PC-3 (cell line): ENCODE measurements at regions not wholly inside any gene's neighbourhood (a gene's known extent, or its start where the extent isn't known, plus 50 kb on each side); places are given as distances from the start of the nearest gene placed in this dataset.

Source experiments
- ATAC-seq: fragments of 200-7000 bp; cut with Tn5 transposase; 2 replicates; pipeline ENCODE4 v1.9.1; 2020; ENCODE audit warnings: mild to moderate bottlenecking, moderate library complexity
- BruUV-seq: library from RNA; stranded (reverse); fragments of 400-500 nt; replicated peaks from 2 replicates; lab custom pipeline; 2021; lab: Mats Ljungman, UMichigan
- CTCF ChIA-PET: fragments of 300-600 bp; sonication (Branson Sonifier 250); formaldehyde crosslinking; loops from one replicate; lab custom pipeline; 2022; ENCODE audit warnings: antibody characterized with exemption; lab: Charles Lee
- POLR2A ChIA-PET: fragments of 300-600 bp; sonication (Branson Sonifier 250); formaldehyde crosslinking; loops from one replicate; lab custom pipeline; 2022; ENCODE audit warnings: antibody characterized with exemption; ENCODE audit not compliant: unreplicated experiment; lab: Charles Lee
- DNase-seq: peaks from one replicate; pipeline ENCODE4 v3.0.0-alpha.2; 2015
- H2AFZ ChIP-seq: fragments of 300-600 bp; sonication (generic); 2 replicates; pipeline ENCODE4 v1.6.0; 2016; ENCODE audit warnings: antibody characterized with exemption, low read length
- H3F3A ChIP-seq: fragments of 300-600 bp; sonication (generic); one replicate; pipeline ENCODE4 v1.6.0; 2017; ENCODE audit warnings: antibody characterized with exemption, low read length, control low read depth, mild to moderate bottlenecking; ENCODE audit not compliant: unreplicated experiment
- H3K27ac ChIP-seq: fragments of 300-600 bp; sonication (generic); 2 replicates; pipeline ENCODE4 v1.5.1; 2016; ENCODE audit warnings: mild to moderate bottlenecking, low read length
- H3K27me3 ChIP-seq: fragments of 300-600 bp; sonication (generic); 2 replicates; pipeline ENCODE4 v1.6.1; 2016; ENCODE audit warnings: low read length, mixed read lengths
- H3K36me3 ChIP-seq: fragments of 300-600 bp; sonication (generic); 2 replicates; pipeline ENCODE4 v1.6.1; 2016; ENCODE audit warnings: low read depth, mixed run types, low read length, mixed read lengths
- H3K4me1 ChIP-seq: fragments of 300-600 bp; sonication (generic); 2 replicates; pipeline ENCODE4 v1.5.1; 2016; ENCODE audit warnings: low read length; ENCODE audit not compliant: insufficient read depth
- H3K4me2 ChIP-seq: fragments of 300-600 bp; sonication (generic); 2 replicates; pipeline ENCODE4 v1.6.0; 2016; ENCODE audit warnings: low read length
- H3K4me3 ChIP-seq: fragments of 300-600 bp; sonication (generic); 2 replicates; pipeline ENCODE4 v1.5.1; 2016; ENCODE audit warnings: mild to moderate bottlenecking, low read length, mixed read lengths
- H3K79me2 ChIP-seq: fragments of 300-600 bp; sonication (generic); 2 replicates; pipeline ENCODE4 v1.6.1; 2017; ENCODE audit warnings: low read length, mixed read lengths
- H3K9ac ChIP-seq: fragments of 300-600 bp; sonication (generic); 2 replicates; pipeline ENCODE4 v1.6.0; 2016; ENCODE audit warnings: mild to moderate bottlenecking, low read length
- H3K9me2 ChIP-seq: fragments of 300-600 bp; sonication (generic); replicated peaks from 2 replicates; pipeline ENCODE4 v1.6.1; 2016; ENCODE audit warnings: mixed run types, low read length, mixed read lengths
- H3K9me3 ChIP-seq: fragments of 300-600 bp; sonication (generic); 2 replicates; pipeline ENCODE4 v1.6.1; 2016; ENCODE audit warnings: low read length, mixed read lengths
- H4K20me1 ChIP-seq: fragments of 300-600 bp; sonication (generic); 2 replicates; pipeline ENCODE4 v1.6.1; 2016; ENCODE audit warnings: low read length, mixed read lengths
- EZH2 ChIP-seq: fragments of 300-600 bp; sonication (generic); IDR thresholded peaks from one replicate; pipeline ENCODE4 v1.6.1; 2017; ENCODE audit warnings: antibody characterized with exemption, mild to moderate bottlenecking, low read length; ENCODE audit not compliant: unreplicated experiment
- EZH2phosphoT487 ChIP-seq: fragments of 300-600 bp; sonication (generic); IDR thresholded peaks from 2 replicates; pipeline ENCODE4 v1.6.1; 2018; ENCODE audit warnings: mild to moderate bottlenecking, antibody characterized with exemption, low read length, borderline replicate concordance
- intact Hi-C: fragments of 100-400 bp; cut with micrococcal nuclease; formaldehyde crosslinking; loops from 2 replicates; pipeline ENCODE4 v1.9.0; 2023
- TF ChIP-seq, protein P1 (sequence below): fragments of 300-600 bp; sonication (generic); conservative IDR thresholded peaks from 2 replicates; pipeline ENCODE4 v1.5.1; 2017; ENCODE audit warnings: antibody characterized with exemption, low read depth, mild to moderate bottlenecking, low read length

DNA sequence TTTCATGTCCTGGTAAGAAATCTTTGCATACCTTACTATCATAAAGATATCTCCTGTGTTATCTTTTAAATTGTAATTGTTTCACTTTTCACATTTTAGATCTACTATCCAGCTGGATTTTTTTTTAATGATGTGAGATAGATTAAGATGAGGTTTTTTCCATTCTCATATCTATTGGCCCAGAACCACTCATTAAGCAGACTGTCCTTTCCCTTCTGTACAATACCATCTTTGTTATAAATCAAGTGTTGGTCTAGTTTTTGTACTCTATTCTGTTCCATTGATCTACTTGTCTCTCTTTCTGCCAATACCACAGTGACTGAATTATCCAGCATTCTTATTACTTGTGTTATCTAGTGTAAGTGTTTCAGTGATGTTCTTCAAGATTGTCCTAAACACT lies 131.6 kb upstream of the TRIM2 start:
- TF ChIP-seq EZH2 (no peak), EZH2phosphoT487 (no peak)
- TF ChIP-seq, protein P1, sequence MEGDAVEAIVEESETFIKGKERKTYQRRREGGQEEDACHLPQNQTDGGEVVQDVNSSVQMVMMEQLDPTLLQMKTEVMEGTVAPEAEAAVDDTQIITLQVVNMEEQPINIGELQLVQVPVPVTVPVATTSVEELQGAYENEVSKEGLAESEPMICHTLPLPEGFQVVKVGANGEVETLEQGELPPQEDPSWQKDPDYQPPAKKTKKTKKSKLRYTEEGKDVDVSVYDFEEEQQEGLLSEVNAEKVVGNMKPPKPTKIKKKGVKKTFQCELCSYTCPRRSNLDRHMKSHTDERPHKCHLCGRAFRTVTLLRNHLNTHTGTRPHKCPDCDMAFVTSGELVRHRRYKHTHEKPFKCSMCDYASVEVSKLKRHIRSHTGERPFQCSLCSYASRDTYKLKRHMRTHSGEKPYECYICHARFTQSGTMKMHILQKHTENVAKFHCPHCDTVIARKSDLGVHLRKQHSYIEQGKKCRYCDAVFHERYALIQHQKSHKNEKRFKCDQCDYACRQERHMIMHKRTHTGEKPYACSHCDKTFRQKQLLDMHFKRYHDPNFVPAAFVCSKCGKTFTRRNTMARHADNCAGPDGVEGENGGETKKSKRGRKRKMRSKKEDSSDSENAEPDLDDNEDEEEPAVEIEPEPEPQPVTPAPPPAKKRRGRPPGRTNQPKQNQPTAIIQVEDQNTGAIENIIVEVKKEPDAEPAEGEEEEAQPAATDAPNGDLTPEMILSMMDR: no peak
- H4K20me1 ChIP-seq: no peaks in the 10 kb centered on the region
- no peak overlapping the region for H3K4me2 ChIP-seq
- ATAC-seq (no peak), DNase-seq (no peak)
- BruUV-seq: no TSS peak
- no peaks in the 10 kb centered on the region for H3F3A ChIP-seq
- H3K79me2 ChIP-seq: no peaks in the 10 kb centered on the region
- no peak overlapping the region for H2AFZ ChIP-seq
- H3K27ac ChIP-seq: no peak overlapping the region
- H3K9ac ChIP-seq: no peak overlapping the region
- ChIA-PET POLR2A (no interaction called here), CTCF (no interaction called here)
- intact Hi-C loops: no loop called here
- H3K9me3 ChIP-seq: no peaks in the 10 kb centered on the region
- H3K4me3 ChIP-seq: no peak overlapping the region
- H3K4me1 ChIP-seq: peaks cover 2% of the 10 kb centered on the region; the same call in 1 of the 2 replicates
- no peaks in the 10 kb centered on the region for H3K27me3 ChIP-seq
- H3K9me2 ChIP-seq: no peaks in the 10 kb centered on the region
- H3K36me3 ChIP-seq: no peaks in the 10 kb centered on the region

DNA sequence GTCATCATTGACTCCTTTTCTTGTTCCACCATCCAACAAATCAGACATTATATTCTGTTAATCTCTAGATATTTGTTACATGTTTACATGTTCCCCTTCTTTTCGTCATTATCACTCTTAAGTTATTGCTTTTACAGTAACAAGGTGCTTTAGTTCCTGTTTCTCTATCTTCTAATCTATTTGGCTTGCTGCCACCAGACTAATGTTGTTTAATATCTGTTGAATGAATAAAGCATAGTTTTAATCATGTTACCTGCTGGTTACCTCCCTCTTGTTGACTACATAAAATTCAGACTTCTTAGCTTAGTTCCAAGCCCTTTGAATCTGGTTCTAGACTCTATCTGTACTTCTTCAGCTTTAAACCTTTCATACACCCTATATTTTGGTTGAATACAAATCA lies 129.8 kb upstream of the TRIM2 start:
- CTCF ChIA-PET: no interaction called here
- TF ChIP-seq, protein P1: no peak
- TF ChIP-seq EZH2phosphoT487 (no peak), EZH2 (no peak)
- H2AFZ ChIP-seq: no peak overlapping the region
- no peaks in the 10 kb centered on the region for H4K20me1 ChIP-seq
- intact Hi-C loops: no loop called here
- H3K9me3 ChIP-seq: no peaks in the 10 kb centered on the region
- H3K27ac ChIP-seq: no peak overlapping the region
- H3K36me3 ChIP-seq: no peaks in the 10 kb centered on the region
- ATAC-seq (no peak), DNase-seq (no peak)
- no peaks in the 10 kb centered on the region for H3K79me2 ChIP-seq
- H3K9me2 ChIP-seq: no peaks in the 10 kb centered on the region
- no peaks in the 10 kb centered on the region for H3F3A ChIP-seq
- no TSS peak for BruUV-seq
- no peak overlapping the region for H3K4me2 ChIP-seq
- H3K9ac ChIP-seq: no peak overlapping the region
- no peaks in the 10 kb centered on the region for H3K4me1 ChIP-seq
- POLR2A ChIA-PET: no interaction called here
- no peak overlapping the region for H3K4me3 ChIP-seq
- no peaks in the 10 kb centered on the region for H3K27me3 ChIP-seq

GRCh38 chr4:153074936-153075630 lies 129.2 kb upstream of the TRIM2 start:
- Histone ChIP-seq H3K9me3 (no peaks in the 10 kb centered on the region), H3K4me3 (no peak overlapping the region), H3F3A (no peaks in the 10 kb centered on the region), H3K36me3 (no peaks in the 10 kb centered on the region), H2AFZ (no peak overlapping the region), H3K4me2 (no peak overlapping the region), H3K27ac (no peak overlapping the region), H3K79me2 (no peaks in the 10 kb centered on the region), H3K9me2 (no peaks in the 10 kb centered on the region), H3K4me1 (no peaks in the 10 kb centered on the region), H3K9ac (no peak overlapping the region), H3K27me3 (no peaks in the 10 kb centered on the region), H4K20me1 (no peaks in the 10 kb centered on the region)
- no peak for DNase-seq
- ATAC-seq: no peak
- ChIA-PET CTCF (no interaction called here), POLR2A (no interaction called here)
- intact Hi-C loops: no loop called here
- BruUV-seq: no TSS peak
- TF ChIP-seq, protein P1: no peak
- TF ChIP-seq EZH2phosphoT487: no peak
- no peak for TF ChIP-seq EZH2
